ENCODE measurements at regions not wholly inside any gene's neighbourhood (a gene's known extent, or its start where the extent isn't known, plus 50 kb on each side); places are given as distances from the start of the nearest gene placed in this dataset.

- TF ChIP-seq CTCF (IDR thresholded peaks at IDR 0.05): no peak
- no peak for TF ChIP-seq POLR2A (IDR thresholded peaks at IDR 0.05; ENCODE audit: low read depth)
Measured at GRCh38 chr3:40996382-40996781, 202.9 kb upstream of the CTNNB1 start.
